ENCODE measurements at regions not wholly inside any gene's neighbourhood (a gene's known extent, or its start where the extent isn't known, plus 50 kb on each side); places are given as distances from the start of the nearest gene placed in this dataset.

- DNase-seq (ENCODE audit: low spot score) = no peak
- peak; percentile 32 to 46 for TF ChIP-seq RAD21 (IDR thresholded peaks at IDR 0.05)
- TF ChIP-seq RXRA (IDR thresholded peaks at IDR 0.05) = no peak
- H3K36me3 ChIP-seq (ENCODE audit: control insufficient read depth in 4 of 4, insufficient read depth in 3 of 4, low read depth in 1 of 4, low read length in 3 of 4) = no peaks in the 10 kb centered on the region
These were observed 412.4 kb downstream of the SUCLA2 start for GRCh38 chr13:47588676-47589075.

GRCh38 chr13:47572375-47572774 is 428.7 kb downstream of the SUCLA2 start:
- H3K9me3 ChIP-seq (ENCODE audit: control insufficient read depth in 4 of 4, low read length in 3 of 4) = peaks cover 3 to 9% (median 7%) of the 10 kb centered on the region in 4 donors
- WGBS = 50% methylated on average over 2 of the region's 2 CpGs

More at GRCh38 chr13:47588676-47589075, 412.4 kb downstream of the SUCLA2 start:
- H3K4me1 ChIP-seq (ENCODE audit: control insufficient read depth in 4 of 4, insufficient read depth in 4 of 4, low read length in 3 of 4) = no peaks in the 10 kb centered on the region
- H3K27me3 ChIP-seq (ENCODE audit: control insufficient read depth in 4 of 4, insufficient read depth in 4 of 4, low read length in 3 of 4) = no peaks in the 10 kb centered on the region
- H3K9ac ChIP-seq (ENCODE audit: low read depth in 1 of 2, low read length in 2 of 2) = no peak overlapping the region
- no peak overlapping the region for H3K4me3 ChIP-seq (ENCODE audit: low read depth in 1 of 3, low read length in 3 of 3)
- peaks cover 1 to 7% (median 3%) of the 10 kb centered on the region in 4 donors for H3K9me3 ChIP-seq (ENCODE audit: control insufficient read depth in 4 of 4, low read length in 3 of 4)
- H3K27ac ChIP-seq (ENCODE audit: low read depth in 1 of 2, low read length in 2 of 2) = no peak overlapping the region

GRCh38 chr13:47564041-47564440 is 437.0 kb downstream of the SUCLA2 start:
- H3K9ac ChIP-seq (ENCODE audit: low read depth in 1 of 2, low read length in 2 of 2) = no peak overlapping the region
- DNase-seq (ENCODE audit: low spot score) = no peak
- TF ChIP-seq RAD21 (IDR thresholded peaks at IDR 0.05) = no peak
- no peak for TF ChIP-seq MAX (IDR thresholded peaks at IDR 0.05)
- no peak for TF ChIP-seq RXRA (IDR thresholded peaks at IDR 0.05)
- no peak for TF ChIP-seq NR2F2 (IDR thresholded peaks at IDR 0.05)
- TF ChIP-seq JUND (IDR thresholded peaks at IDR 0.05) = no peak
- TF ChIP-seq ZBTB33 (IDR thresholded peaks at IDR 0.05) = no peak
- no peak for TF ChIP-seq GABPA (IDR thresholded peaks at IDR 0.05 in 1 of 2, conservative IDR thresholded peaks at IDR 0.05 in 1 of 2)
- TF ChIP-seq HNF4A (conservative IDR thresholded peaks at IDR 0.05) = no peak
- TF ChIP-seq, protein P1, sequence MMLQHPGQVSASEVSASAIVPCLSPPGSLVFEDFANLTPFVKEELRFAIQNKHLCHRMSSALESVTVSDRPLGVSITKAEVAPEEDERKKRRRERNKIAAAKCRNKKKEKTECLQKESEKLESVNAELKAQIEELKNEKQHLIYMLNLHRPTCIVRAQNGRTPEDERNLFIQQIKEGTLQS (IDR thresholded peaks at IDR 0.05) = no peak
- no peak for TF ChIP-seq SP1 (IDR thresholded peaks at IDR 0.05)
- no peak for TF ChIP-seq HNF4G (IDR thresholded peaks at IDR 0.05)
- TF ChIP-seq, protein P2, sequence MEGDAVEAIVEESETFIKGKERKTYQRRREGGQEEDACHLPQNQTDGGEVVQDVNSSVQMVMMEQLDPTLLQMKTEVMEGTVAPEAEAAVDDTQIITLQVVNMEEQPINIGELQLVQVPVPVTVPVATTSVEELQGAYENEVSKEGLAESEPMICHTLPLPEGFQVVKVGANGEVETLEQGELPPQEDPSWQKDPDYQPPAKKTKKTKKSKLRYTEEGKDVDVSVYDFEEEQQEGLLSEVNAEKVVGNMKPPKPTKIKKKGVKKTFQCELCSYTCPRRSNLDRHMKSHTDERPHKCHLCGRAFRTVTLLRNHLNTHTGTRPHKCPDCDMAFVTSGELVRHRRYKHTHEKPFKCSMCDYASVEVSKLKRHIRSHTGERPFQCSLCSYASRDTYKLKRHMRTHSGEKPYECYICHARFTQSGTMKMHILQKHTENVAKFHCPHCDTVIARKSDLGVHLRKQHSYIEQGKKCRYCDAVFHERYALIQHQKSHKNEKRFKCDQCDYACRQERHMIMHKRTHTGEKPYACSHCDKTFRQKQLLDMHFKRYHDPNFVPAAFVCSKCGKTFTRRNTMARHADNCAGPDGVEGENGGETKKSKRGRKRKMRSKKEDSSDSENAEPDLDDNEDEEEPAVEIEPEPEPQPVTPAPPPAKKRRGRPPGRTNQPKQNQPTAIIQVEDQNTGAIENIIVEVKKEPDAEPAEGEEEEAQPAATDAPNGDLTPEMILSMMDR (IDR thresholded peaks at IDR 0.05; ENCODE audit: low read depth, low read length, missing input control) = no peak
- TF ChIP-seq FOXA1 (IDR thresholded peaks at IDR 0.05) = no peak
- TF ChIP-seq EGR1 (IDR thresholded peaks at IDR 0.05; ENCODE audit: low read depth in 2 of 2) = no peak
- no peak for TF ChIP-seq YY1 (IDR thresholded peaks at IDR 0.05)
- H3K27ac ChIP-seq (ENCODE audit: low read depth in 1 of 2, low read length in 2 of 2) = no peak overlapping the region
- H3K9me3 ChIP-seq (ENCODE audit: control insufficient read depth in 4 of 4, low read length in 3 of 4) = no peaks in the 10 kb centered on the region
- peaks cover 0 to 3% (median 0%) of the 10 kb centered on the region in 4 donors for H3K27me3 ChIP-seq (ENCODE audit: control insufficient read depth in 4 of 4, insufficient read depth in 4 of 4, low read length in 3 of 4)
- H3K36me3 ChIP-seq (ENCODE audit: control insufficient read depth in 4 of 4, insufficient read depth in 3 of 4, low read depth in 1 of 4, low read length in 3 of 4) = no peaks in the 10 kb centered on the region
- H3K4me3 ChIP-seq (ENCODE audit: low read depth in 1 of 3, low read length in 3 of 3) = no peak overlapping the region
- H3K4me1 ChIP-seq (ENCODE audit: control insufficient read depth in 4 of 4, insufficient read depth in 4 of 4, low read length in 3 of 4) = no peaks in the 10 kb centered on the region
- WGBS = 42% methylated on average over 7 of the region's 7 CpGs

More at GRCh38 chr13:47572375-47572774, 428.7 kb downstream of the SUCLA2 start:
- Histone ChIP-seq H3K27me3 (ENCODE audit: control insufficient read depth in 4 of 4, insufficient read depth in 4 of 4, low read length in 3 of 4) (no peaks in the 10 kb centered on the region), H3K27ac (ENCODE audit: low read depth in 1 of 2, low read length in 2 of 2) (no peak overlapping the region), H3K9ac (ENCODE audit: low read depth in 1 of 2, low read length in 2 of 2) (no peak overlapping the region), H3K4me1 (ENCODE audit: control insufficient read depth in 4 of 4, insufficient read depth in 4 of 4, low read length in 3 of 4) (no peaks in the 10 kb centered on the region), H3K4me3 (ENCODE audit: low read depth in 1 of 3, low read length in 3 of 3) (peak overlapping the region in 1 of 3 donors; percentile 30), H3K36me3 (ENCODE audit: control insufficient read depth in 4 of 4, insufficient read depth in 3 of 4, low read depth in 1 of 4, low read length in 3 of 4) (no peaks in the 10 kb centered on the region)
- TF ChIP-seq RAD21 (IDR thresholded peaks at IDR 0.05) (no peak), HNF4G (IDR thresholded peaks at IDR 0.05) (no peak), HNF4A (conservative IDR thresholded peaks at IDR 0.05) (peak; percentile 67 to 69), FOXA1 (IDR thresholded peaks at IDR 0.05) (no peak), GABPA (IDR thresholded peaks at IDR 0.05 in 1 of 2, conservative IDR thresholded peaks at IDR 0.05 in 1 of 2) (no peak), JUND (IDR thresholded peaks at IDR 0.05) (no peak)
- TF ChIP-seq, protein P3, sequence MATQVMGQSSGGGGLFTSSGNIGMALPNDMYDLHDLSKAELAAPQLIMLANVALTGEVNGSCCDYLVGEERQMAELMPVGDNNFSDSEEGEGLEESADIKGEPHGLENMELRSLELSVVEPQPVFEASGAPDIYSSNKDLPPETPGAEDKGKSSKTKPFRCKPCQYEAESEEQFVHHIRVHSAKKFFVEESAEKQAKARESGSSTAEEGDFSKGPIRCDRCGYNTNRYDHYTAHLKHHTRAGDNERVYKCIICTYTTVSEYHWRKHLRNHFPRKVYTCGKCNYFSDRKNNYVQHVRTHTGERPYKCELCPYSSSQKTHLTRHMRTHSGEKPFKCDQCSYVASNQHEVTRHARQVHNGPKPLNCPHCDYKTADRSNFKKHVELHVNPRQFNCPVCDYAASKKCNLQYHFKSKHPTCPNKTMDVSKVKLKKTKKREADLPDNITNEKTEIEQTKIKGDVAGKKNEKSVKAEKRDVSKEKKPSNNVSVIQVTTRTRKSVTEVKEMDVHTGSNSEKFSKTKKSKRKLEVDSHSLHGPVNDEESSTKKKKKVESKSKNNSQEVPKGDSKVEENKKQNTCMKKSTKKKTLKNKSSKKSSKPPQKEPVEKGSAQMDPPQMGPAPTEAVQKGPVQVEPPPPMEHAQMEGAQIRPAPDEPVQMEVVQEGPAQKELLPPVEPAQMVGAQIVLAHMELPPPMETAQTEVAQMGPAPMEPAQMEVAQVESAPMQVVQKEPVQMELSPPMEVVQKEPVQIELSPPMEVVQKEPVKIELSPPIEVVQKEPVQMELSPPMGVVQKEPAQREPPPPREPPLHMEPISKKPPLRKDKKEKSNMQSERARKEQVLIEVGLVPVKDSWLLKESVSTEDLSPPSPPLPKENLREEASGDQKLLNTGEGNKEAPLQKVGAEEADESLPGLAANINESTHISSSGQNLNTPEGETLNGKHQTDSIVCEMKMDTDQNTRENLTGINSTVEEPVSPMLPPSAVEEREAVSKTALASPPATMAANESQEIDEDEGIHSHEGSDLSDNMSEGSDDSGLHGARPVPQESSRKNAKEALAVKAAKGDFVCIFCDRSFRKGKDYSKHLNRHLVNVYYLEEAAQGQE (IDR thresholded peaks at IDR 0.05) = no peak
- no peak for DNase-seq (ENCODE audit: low spot score)
